ENCODE measurements at regions not wholly inside any gene's neighbourhood (a gene's known extent, or its start where the extent isn't known, plus 50 kb on each side); places are given as distances from the start of the nearest gene placed in this dataset.
A peak's percentile ranks its signal among the peaks of the same experiment; 100 is the strongest.
"Not testable (repeated sequence)": the region's sequence is repeated elsewhere in the genome, so short reads cannot be mapped to it uniquely, and the experiment has no call there.

- H3K27ac ChIP-seq (ENCODE audit: low read length): peak overlapping the region; percentile 94
Observed at GRCh38 chr1:229132706-229133105, 138.2 kb upstream of the RAB4A start.

GRCh38 chr1:229133151-229133550 lies 137.8 kb upstream of the RAB4A start:
- Histone ChIP-seq H3K4me3 (ENCODE audit: low read length) (no peak overlapping the region), H3K27me3 (ENCODE audit: control insufficient read depth, insufficient read depth, low read length) (no peaks in the 10 kb centered on the region), H3K27ac (ENCODE audit: low read length) (peak overlapping the region; percentile 94), H3K4me1 (ENCODE audit: control insufficient read depth, insufficient read depth, low read length) (peaks cover 47% of the 10 kb centered on the region), H3K36me3 (ENCODE audit: control insufficient read depth, insufficient read depth, low read length) (no peaks in the 10 kb centered on the region), H3K9me3 (ENCODE audit: control insufficient read depth, low read depth, low read length) (peaks cover 7% of the 10 kb centered on the region)
- WGBS (ENCODE audit: insufficient coverage, low lambda C conversion rate): no CpG with 5 or more reads among the region's 2 CpGs
- DNase-seq: peak in 1 of 2 donors; percentile 54

More at GRCh38 chr1:229132706-229133105, 138.2 kb upstream of the RAB4A start:
- H3K4me1 ChIP-seq (ENCODE audit: control insufficient read depth, insufficient read depth, low read length): peaks cover 47% of the 10 kb centered on the region
- no peaks in the 10 kb centered on the region for H3K36me3 ChIP-seq (ENCODE audit: control insufficient read depth, insufficient read depth, low read length)
- no peaks in the 10 kb centered on the region for H3K27me3 ChIP-seq (ENCODE audit: control insufficient read depth, insufficient read depth, low read length)
- H3K9me3 ChIP-seq (ENCODE audit: control insufficient read depth, low read depth, low read length): peaks cover 7% of the 10 kb centered on the region
- H3K4me3 ChIP-seq (ENCODE audit: low read length): no peak overlapping the region
- peak in 1 of 2 donors; percentile 69 for DNase-seq

GRCh38 chr1:229133811-229134210 lies 137.1 kb upstream of the RAB4A start:
- no peak overlapping the region for H3K4me3 ChIP-seq (ENCODE audit: low read length)
- H3K9me3 ChIP-seq (ENCODE audit: control insufficient read depth, low read depth, low read length): peaks cover 7% of the 10 kb centered on the region
- WGBS (ENCODE audit: insufficient coverage, low lambda C conversion rate): no CpG with 5 or more reads among the region's 1 CpG
- DNase-seq: no peak
- H3K27ac ChIP-seq (ENCODE audit: low read length): no peak overlapping the region
- H3K36me3 ChIP-seq (ENCODE audit: control insufficient read depth, insufficient read depth, low read length): no peaks in the 10 kb centered on the region
- H3K27me3 ChIP-seq (ENCODE audit: control insufficient read depth, insufficient read depth, low read length): no peaks in the 10 kb centered on the region
- H3K4me1 ChIP-seq (ENCODE audit: control insufficient read depth, insufficient read depth, low read length): peaks cover 46% of the 10 kb centered on the region

- not testable (repeated sequence) for H3K27me3 ChIP-seq (ENCODE audit: control insufficient read depth, insufficient read depth, low read length); H3K36me3 ChIP-seq (ENCODE audit: control insufficient read depth, insufficient read depth, low read length); H3K4me3 ChIP-seq (ENCODE audit: low read length); H3K27ac ChIP-seq (ENCODE audit: low read length); DNase-seq; H3K9me3 ChIP-seq (ENCODE audit: control insufficient read depth, low read depth, low read length)
- H3K4me1 ChIP-seq (ENCODE audit: control insufficient read depth, insufficient read depth, low read length): peaks cover 38% of the 10 kb centered on the region
Observed at GRCh38 chr1:229134381-229135217, 136.3 kb upstream of the RAB4A start.

- WGBS (ENCODE audit: insufficient coverage, low lambda C conversion rate): no CpG with 5 or more reads among the region's 2 CpGs
- H3K9me3 ChIP-seq (ENCODE audit: control insufficient read depth, low read depth, low read length): peaks cover 7% of the 10 kb centered on the region
- H3K4me1 ChIP-seq (ENCODE audit: control insufficient read depth, insufficient read depth, low read length): peaks cover 27% of the 10 kb centered on the region
- DNase-seq: no peak
- H3K27me3 ChIP-seq (ENCODE audit: control insufficient read depth, insufficient read depth, low read length): no peaks in the 10 kb centered on the region
- H3K27ac ChIP-seq (ENCODE audit: low read length): no peak overlapping the region
- H3K36me3 ChIP-seq (ENCODE audit: control insufficient read depth, insufficient read depth, low read length): no peaks in the 10 kb centered on the region
- H3K4me3 ChIP-seq (ENCODE audit: low read length): no peak overlapping the region
Observed at GRCh38 chr1:229135773-229136172, 135.1 kb upstream of the RAB4A start.

GRCh38 chr1:229136822-229137221 lies 134.1 kb upstream of the RAB4A start:
- peaks cover 16% of the 10 kb centered on the region for H3K4me1 ChIP-seq (ENCODE audit: control insufficient read depth, insufficient read depth, low read length)
- peaks cover 7% of the 10 kb centered on the region for H3K9me3 ChIP-seq (ENCODE audit: control insufficient read depth, low read depth, low read length)
- WGBS (ENCODE audit: insufficient coverage, low lambda C conversion rate): no CpG with 5 or more reads among the region's 3 CpGs
- no peak for DNase-seq
- H3K4me3 ChIP-seq (ENCODE audit: low read length): no peak overlapping the region
- H3K36me3 ChIP-seq (ENCODE audit: control insufficient read depth, insufficient read depth, low read length): no peaks in the 10 kb centered on the region
- no peak overlapping the region for H3K27ac ChIP-seq (ENCODE audit: low read length)
- no peaks in the 10 kb centered on the region for H3K27me3 ChIP-seq (ENCODE audit: control insufficient read depth, insufficient read depth, low read length)

GRCh38 chr1:229137271-229137670 lies 133.6 kb upstream of the RAB4A start:
- Histone ChIP-seq H3K27ac (ENCODE audit: low read length) (no peak overlapping the region), H3K4me1 (ENCODE audit: control insufficient read depth, insufficient read depth, low read length) (peaks cover 14% of the 10 kb centered on the region), H3K27me3 (ENCODE audit: control insufficient read depth, insufficient read depth, low read length) (no peaks in the 10 kb centered on the region), H3K4me3 (ENCODE audit: low read length) (no peak overlapping the region), H3K36me3 (ENCODE audit: control insufficient read depth, insufficient read depth, low read length) (no peaks in the 10 kb centered on the region), H3K9me3 (ENCODE audit: control insufficient read depth, low read depth, low read length) (peaks cover 7% of the 10 kb centered on the region)
- no peak for DNase-seq

- no peak overlapping the region for H3K27ac ChIP-seq (ENCODE audit: low read length)
- no peaks in the 10 kb centered on the region for H3K36me3 ChIP-seq (ENCODE audit: control insufficient read depth, insufficient read depth, low read length)
- H3K4me3 ChIP-seq (ENCODE audit: low read length): no peak overlapping the region
- no CpG with 5 or more reads among the region's 3 CpGs for WGBS (ENCODE audit: insufficient coverage, low lambda C conversion rate)
- H3K9me3 ChIP-seq (ENCODE audit: control insufficient read depth, low read depth, low read length): peaks cover 7% of the 10 kb centered on the region
- peaks cover 11% of the 10 kb centered on the region for H3K4me1 ChIP-seq (ENCODE audit: control insufficient read depth, insufficient read depth, low read length)
- DNase-seq: no peak
- H3K27me3 ChIP-seq (ENCODE audit: control insufficient read depth, insufficient read depth, low read length): no peaks in the 10 kb centered on the region
Observed at GRCh38 chr1:229138058-229138457, 132.9 kb upstream of the RAB4A start.

GRCh38 chr1:229139331-229140118 lies 131.4 kb upstream of the RAB4A start:
- 100% methylated on average over 3 of the region's 12 CpGs for WGBS (ENCODE audit: insufficient coverage, low lambda C conversion rate)

GRCh38 chr1:229140119-229140396 lies 130.9 kb upstream of the RAB4A start:
- Histone ChIP-seq H3K27me3 (ENCODE audit: control insufficient read depth, insufficient read depth, low read length) (no peaks in the 10 kb centered on the region), H3K36me3 (ENCODE audit: control insufficient read depth, insufficient read depth, low read length) (no peaks in the 10 kb centered on the region), H3K4me3 (ENCODE audit: low read length) (no peak overlapping the region), H3K27ac (ENCODE audit: low read length) (no peak overlapping the region), H3K9me3 (ENCODE audit: control insufficient read depth, low read depth, low read length) (peaks cover under 1% of the 10 kb centered on the region), H3K4me1 (ENCODE audit: control insufficient read depth, insufficient read depth, low read length) (peaks cover 6% of the 10 kb centered on the region)
- no peak for DNase-seq
- WGBS (ENCODE audit: insufficient coverage, low lambda C conversion rate): no CpG with 5 or more reads among the region's 1 CpG

More at GRCh38 chr1:229139331-229140118, 131.4 kb upstream of the RAB4A start:
- H3K4me3 ChIP-seq (ENCODE audit: low read length): no peak overlapping the region
- no peaks in the 10 kb centered on the region for H3K36me3 ChIP-seq (ENCODE audit: control insufficient read depth, insufficient read depth, low read length)
- H3K4me1 ChIP-seq (ENCODE audit: control insufficient read depth, insufficient read depth, low read length): peaks cover 6% of the 10 kb centered on the region
- H3K27me3 ChIP-seq (ENCODE audit: control insufficient read depth, insufficient read depth, low read length): no peaks in the 10 kb centered on the region
- no peak for DNase-seq
- H3K27ac ChIP-seq (ENCODE audit: low read length): no peak overlapping the region
- peaks cover 6% of the 10 kb centered on the region for H3K9me3 ChIP-seq (ENCODE audit: control insufficient read depth, low read depth, low read length)

- no CpG with 5 or more reads among the region's 2 CpGs for WGBS (ENCODE audit: insufficient coverage, low lambda C conversion rate)
- Histone ChIP-seq H3K4me1 (ENCODE audit: control insufficient read depth, insufficient read depth, low read length) (peaks cover 10% of the 10 kb centered on the region), H3K27me3 (ENCODE audit: control insufficient read depth, insufficient read depth, low read length) (no peaks in the 10 kb centered on the region), H3K27ac (ENCODE audit: low read length) (no peak overlapping the region), H3K36me3 (ENCODE audit: control insufficient read depth, insufficient read depth, low read length) (no peaks in the 10 kb centered on the region), H3K4me3 (ENCODE audit: low read length) (no peak overlapping the region), H3K9me3 (ENCODE audit: control insufficient read depth, low read depth, low read length) (no peaks in the 10 kb centered on the region)
- DNase-seq: no peak
Observed at GRCh38 chr1:229141271-229141670, 129.6 kb upstream of the RAB4A start.
